ES-I3 (cell line): ENCODE measurements at regions not wholly inside any gene's neighbourhood (a gene's known extent, or its start where the extent isn't known, plus 50 kb on each side); places are given as distances from the start of the nearest gene placed in this dataset.

Experiments used
- H3K36me3 ChIP-seq: 2 replicates; pipeline ENCODE4 v1.6.1; 2013; ENCODE audit warnings: mild to moderate bottlenecking, low read length, control low read depth, moderate library complexity; ENCODE audit not compliant: insufficient read depth
- H3K4me1 ChIP-seq: 2 replicates; pipeline ENCODE4 v1.6.1; 2013; ENCODE audit warnings: mild to moderate bottlenecking, control low read depth, low read length; ENCODE audit not compliant: insufficient read depth
- H3K9ac ChIP-seq: 2 replicates; pipeline ENCODE4 v1.6.1; 2013; ENCODE audit warnings: low read depth, mild to moderate bottlenecking, low read length, moderate library complexity
- H3K9me3 ChIP-seq: 2 replicates; pipeline ENCODE4 v1.6.1; 2013; ENCODE audit warnings: mild to moderate bottlenecking, low read length, moderate library complexity; ENCODE audit not compliant: control insufficient read depth, insufficient read depth

DNA sequence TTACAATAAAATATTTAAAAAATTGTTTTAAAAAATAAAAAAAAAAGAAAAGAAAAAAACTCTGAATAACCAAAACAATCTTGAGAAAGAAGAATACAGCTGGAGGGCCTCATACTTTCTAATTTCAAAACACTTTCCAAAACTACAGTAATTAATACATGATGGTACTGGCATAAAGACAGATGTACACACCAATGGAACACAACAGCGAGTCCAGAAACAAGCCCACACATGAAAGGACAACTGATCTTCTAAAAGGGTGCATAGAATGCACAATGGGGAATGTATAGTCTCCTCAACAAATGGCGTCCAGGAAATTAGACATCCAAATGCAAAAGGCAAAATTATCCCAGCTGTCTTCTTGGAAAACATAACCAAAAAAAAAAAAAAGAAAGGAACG lies 99.6 kb downstream of the LURAP1L start:
- Histone ChIP-seq H3K9me3 (no peaks in the 10 kb centered on the region), H3K4me1 (no peaks in the 10 kb centered on the region), H3K36me3 (no peaks in the 10 kb centered on the region), H3K9ac (no peak overlapping the region)

DNA sequence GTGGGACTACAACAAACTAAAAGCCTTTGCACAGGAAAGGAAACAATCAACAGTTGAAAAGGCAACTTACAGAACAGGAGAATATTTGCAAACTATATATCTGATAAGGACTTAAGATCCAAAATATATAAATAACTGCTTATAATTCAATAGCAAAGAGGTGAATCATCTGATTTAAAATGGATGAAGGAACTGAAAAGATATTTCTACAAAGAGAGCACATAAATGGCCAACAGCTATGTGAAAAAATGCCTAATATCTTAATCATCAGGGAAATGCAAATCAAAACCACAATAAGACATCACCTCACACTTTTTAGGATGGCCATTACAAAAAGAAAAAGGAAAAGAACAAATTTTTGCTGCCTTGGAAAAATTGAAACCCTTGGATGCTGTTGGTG lies 100.4 kb downstream of the LURAP1L start:
- no peaks in the 10 kb centered on the region for H3K4me1 ChIP-seq
- no peaks in the 10 kb centered on the region for H3K36me3 ChIP-seq
- H3K9me3 ChIP-seq = no peaks in the 10 kb centered on the region
- no peak overlapping the region for H3K9ac ChIP-seq

DNA sequence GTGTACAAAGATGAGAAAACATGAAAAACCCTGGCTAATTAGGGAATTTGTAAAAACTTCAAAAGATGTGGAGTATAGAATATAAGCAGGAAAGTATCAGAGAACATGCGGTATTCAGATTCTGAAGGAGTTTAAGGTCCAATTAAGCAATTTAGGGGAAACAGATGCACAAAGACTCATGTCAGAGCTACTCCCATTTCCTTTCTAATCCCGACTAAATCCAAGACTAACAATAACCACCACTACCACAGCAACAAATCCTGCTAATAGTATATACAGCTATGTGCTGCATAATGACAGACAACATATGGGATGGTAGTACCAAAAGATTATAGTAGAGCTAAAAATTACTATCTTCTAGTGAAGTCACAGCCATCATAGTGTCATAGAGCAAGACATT lies 102.1 kb downstream of the LURAP1L start:
- Histone ChIP-seq H3K36me3 (no peaks in the 10 kb centered on the region), H3K9ac (no peak overlapping the region), H3K4me1 (peaks cover 8% of the 10 kb centered on the region), H3K9me3 (no peaks in the 10 kb centered on the region)

DNA sequence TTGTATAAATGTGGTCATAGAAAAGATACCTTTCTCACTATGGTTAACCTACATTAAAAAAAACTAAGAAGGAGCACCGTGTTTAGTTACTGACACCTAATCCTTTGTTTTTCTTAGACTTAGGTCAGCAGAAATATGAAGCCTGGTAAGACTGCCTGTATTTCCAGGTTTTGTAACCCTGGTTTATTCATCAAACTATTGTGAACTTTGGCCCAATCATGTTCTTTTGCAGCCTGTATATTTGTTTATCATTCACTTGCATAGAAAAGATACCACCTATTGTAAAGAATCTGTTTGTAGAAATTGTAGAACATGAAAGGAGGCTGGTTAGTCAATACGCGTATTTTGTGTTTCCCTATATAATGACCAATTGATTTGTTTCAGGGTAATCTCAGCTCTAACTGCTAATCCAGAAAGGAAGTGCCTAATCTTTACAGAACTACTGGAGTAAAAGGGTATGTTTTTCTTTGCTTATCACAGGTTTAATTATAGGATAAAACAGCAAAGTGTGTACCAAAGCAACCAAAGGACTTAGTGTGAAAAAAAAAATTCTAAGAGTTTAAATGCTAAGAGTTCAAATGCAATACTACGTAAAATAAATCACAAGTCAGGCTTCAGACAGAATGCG lies 103.6 kb downstream of the LURAP1L start:
- Histone ChIP-seq H3K9me3 (no peaks in the 10 kb centered on the region), H3K4me1 (peaks cover 13% of the 10 kb centered on the region), H3K36me3 (no peaks in the 10 kb centered on the region), H3K9ac (no peak overlapping the region)

DNA sequence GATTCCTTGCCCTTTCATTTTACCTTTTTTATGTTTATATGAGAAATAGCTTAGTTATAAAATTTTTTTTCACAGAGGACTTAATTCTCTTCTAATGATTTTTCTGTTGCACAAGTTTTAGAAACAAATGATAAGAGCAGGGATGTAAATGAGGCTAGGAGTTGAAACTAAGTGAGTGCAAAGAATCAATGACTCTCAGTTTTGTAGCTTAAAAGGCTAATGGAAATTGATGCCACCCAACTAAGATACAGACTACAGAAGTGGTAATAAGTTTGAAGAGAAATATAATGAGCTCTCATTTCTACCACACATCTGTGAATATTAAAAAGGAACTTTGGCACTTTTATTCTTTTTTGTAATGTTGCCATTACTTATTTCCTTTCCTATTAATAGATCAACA lies 105.1 kb downstream of the LURAP1L start:
- Histone ChIP-seq H3K36me3 (no peaks in the 10 kb centered on the region), H3K4me1 (peaks cover 13% of the 10 kb centered on the region), H3K9ac (no peak overlapping the region), H3K9me3 (no peaks in the 10 kb centered on the region)

GRCh38 chr9:12880406-12881015 lies 105.7 kb downstream of the LURAP1L start:
- no peak overlapping the region for H3K9ac ChIP-seq
- H3K36me3 ChIP-seq = no peaks in the 10 kb centered on the region
- H3K9me3 ChIP-seq = no peaks in the 10 kb centered on the region
- peaks cover 13% of the 10 kb centered on the region for H3K4me1 ChIP-seq

DNA sequence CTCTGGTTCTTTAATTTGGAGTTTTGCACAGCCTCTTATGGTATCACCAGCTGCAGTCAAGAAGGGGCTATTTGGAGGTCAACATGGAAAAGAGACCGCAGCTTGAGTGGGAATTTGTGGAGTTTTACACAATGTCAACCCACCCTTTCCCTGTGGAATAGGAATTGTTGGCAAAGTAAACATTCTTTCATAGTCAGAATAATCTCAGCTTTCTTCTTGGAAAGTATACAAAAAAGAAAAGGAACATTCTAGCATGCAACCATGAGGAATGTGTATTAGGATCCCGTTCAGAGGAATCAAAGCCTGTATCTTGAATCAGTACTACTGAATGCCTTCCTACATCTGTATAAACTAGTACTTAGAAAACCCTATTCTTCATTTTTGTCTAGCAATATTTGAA lies 107.6 kb downstream of the LURAP1L start:
- Histone ChIP-seq H3K9me3 (no peaks in the 10 kb centered on the region), H3K36me3 (no peaks in the 10 kb centered on the region), H3K9ac (no peak overlapping the region), H3K4me1 (peaks cover 13% of the 10 kb centered on the region)

DNA sequence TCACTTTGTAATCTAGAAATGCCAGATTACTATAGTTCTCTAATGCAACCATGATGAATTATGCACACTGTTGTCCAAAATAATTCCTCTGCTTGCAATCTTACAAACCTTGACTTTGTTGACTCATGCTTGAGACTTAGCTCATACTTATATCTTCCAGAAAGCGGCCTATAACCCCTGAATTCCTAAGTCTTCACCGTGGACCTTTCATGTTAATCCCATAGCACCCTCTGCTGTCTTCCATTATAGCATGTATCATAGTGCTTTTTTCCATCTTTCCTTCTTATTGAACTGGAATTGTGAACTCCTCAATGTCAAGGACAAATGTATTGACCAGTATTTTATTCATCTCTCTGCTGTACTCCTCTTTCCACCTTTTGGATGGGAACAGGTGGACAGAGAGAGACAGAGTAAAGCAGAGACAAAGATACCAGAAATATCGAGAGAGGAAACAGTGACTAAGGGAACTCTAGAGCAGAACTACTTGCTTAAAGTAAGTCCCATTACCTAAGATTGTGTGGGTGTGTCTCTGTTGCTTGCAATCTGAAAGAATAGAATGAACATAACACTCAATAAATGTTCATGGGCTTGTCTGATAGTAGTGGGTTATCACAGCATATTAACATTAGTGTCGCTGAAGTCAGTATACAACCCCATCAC lies 110.0 kb downstream of the LURAP1L start:
- H3K36me3 ChIP-seq = no peaks in the 10 kb centered on the region
- H3K9ac ChIP-seq = no peak overlapping the region
- H3K9me3 ChIP-seq = no peaks in the 10 kb centered on the region
- peaks cover 13% of the 10 kb centered on the region for H3K4me1 ChIP-seq

DNA sequence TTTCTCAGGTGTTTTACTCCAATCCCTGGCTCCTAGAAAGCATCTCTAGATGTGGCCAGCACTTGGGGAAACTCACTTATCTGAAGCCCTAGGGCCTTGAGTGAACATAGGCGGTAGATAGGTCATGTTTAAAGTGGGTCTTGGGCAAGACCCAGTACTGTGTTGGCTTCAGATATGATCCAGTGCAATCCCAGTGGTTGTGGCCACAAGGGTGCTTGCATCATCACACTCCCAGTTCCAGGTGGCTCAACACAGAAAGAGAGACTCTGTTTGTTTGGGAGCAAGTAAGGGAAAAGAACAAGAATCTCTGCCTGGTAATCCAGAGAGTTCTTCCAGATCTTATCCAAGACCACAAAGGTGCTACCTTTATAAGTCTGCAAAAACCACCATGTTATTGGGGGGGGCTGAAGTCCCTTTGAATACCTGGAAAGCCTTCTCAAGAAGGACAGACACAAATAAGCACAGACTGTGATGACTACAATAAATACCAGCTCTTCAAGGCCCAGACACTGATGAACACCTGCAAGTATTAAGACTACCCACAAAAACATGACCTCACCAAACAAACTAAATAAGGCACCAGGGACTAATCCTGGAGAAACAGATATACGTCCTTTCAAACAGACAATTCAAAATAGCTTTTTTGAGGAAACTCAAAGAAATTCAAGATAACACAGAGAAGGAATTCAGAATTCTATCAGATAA lies 114.7 kb downstream of the LURAP1L start:
- peaks cover 3% of the 10 kb centered on the region; the same call in 1 of the 2 replicates for H3K9me3 ChIP-seq
- H3K4me1 ChIP-seq = no peaks in the 10 kb centered on the region
- H3K9ac ChIP-seq = no peak overlapping the region
- H3K36me3 ChIP-seq = no peaks in the 10 kb centered on the region

GRCh38 chr9:12891588-12891987 lies 116.8 kb downstream of the LURAP1L start:
- Histone ChIP-seq H3K9me3 (peaks cover 3% of the 10 kb centered on the region; the same call in 1 of the 2 replicates), H3K36me3 (no peaks in the 10 kb centered on the region), H3K9ac (no peak overlapping the region), H3K4me1 (no peaks in the 10 kb centered on the region)

GRCh38 chr9:12903316-12903715 lies 128.5 kb downstream of the LURAP1L start:
- no peaks in the 10 kb centered on the region; the same call in 1 of the 2 replicates for H3K4me1 ChIP-seq

GRCh38 chr9:12904261-12905000 lies 129.6 kb downstream of the LURAP1L start:
- H3K9me3 ChIP-seq = no peaks in the 10 kb centered on the region
- no peaks in the 10 kb centered on the region; the same call in 1 of the 2 replicates for H3K36me3 ChIP-seq
- no peaks in the 10 kb centered on the region; the same call in 1 of the 2 replicates for H3K4me1 ChIP-seq
- H3K9ac ChIP-seq = no peak overlapping the region

More at GRCh38 chr9:12903316-12903715, 128.5 kb downstream of the LURAP1L start:
- Histone ChIP-seq H3K9ac (no peak overlapping the region), H3K9me3 (no peaks in the 10 kb centered on the region), H3K36me3 (no peaks in the 10 kb centered on the region; the same call in 1 of the 2 replicates)

GRCh38 chr9:12906646-12907045 lies 131.8 kb downstream of the LURAP1L start:
- H3K36me3 ChIP-seq = no peaks in the 10 kb centered on the region; the same call in 1 of the 2 replicates
- H3K4me1 ChIP-seq = no peaks in the 10 kb centered on the region; the same call in 1 of the 2 replicates
- H3K9ac ChIP-seq = no peak overlapping the region
- H3K9me3 ChIP-seq = no peaks in the 10 kb centered on the region

GRCh38 chr9:12908895-12909294 lies 134.1 kb downstream of the LURAP1L start:
- no peaks in the 10 kb centered on the region; the same call in 1 of the 2 replicates for H3K4me1 ChIP-seq
- H3K9ac ChIP-seq = no peak overlapping the region
- no peaks in the 10 kb centered on the region; the same call in 1 of the 2 replicates for H3K36me3 ChIP-seq
- no peaks in the 10 kb centered on the region for H3K9me3 ChIP-seq
